OCI-LY1 (cell line): ENCODE measurements at regions not wholly inside any gene's neighbourhood (a gene's known extent, or its start where the extent isn't known, plus 50 kb on each side); places are given as distances from the start of the nearest gene placed in this dataset.

Source experiments
- EZH2 ChIP-seq: fragments of 200-600 bp; sonication (generic), shearing (Covaris generic); IDR thresholded peaks from 2 replicates; pipeline ENCODE4 v1.8.0; 2017; ENCODE audit warnings: borderline replicate concordance, mixed run types, mild to moderate bottlenecking, antibody characterized with exemption, low read length, moderate library complexity, mixed read lengths
- TF ChIP-seq, protein P1 (sequence below): fragments of 200-600 bp; sonication (generic), shearing (Covaris generic); IDR thresholded peaks from 2 replicates; pipeline ENCODE4 v1.5.1; 2017; ENCODE audit warnings: mild to moderate bottlenecking, antibody characterized with exemption, low read length, moderate library complexity, mixed read lengths

DNA sequence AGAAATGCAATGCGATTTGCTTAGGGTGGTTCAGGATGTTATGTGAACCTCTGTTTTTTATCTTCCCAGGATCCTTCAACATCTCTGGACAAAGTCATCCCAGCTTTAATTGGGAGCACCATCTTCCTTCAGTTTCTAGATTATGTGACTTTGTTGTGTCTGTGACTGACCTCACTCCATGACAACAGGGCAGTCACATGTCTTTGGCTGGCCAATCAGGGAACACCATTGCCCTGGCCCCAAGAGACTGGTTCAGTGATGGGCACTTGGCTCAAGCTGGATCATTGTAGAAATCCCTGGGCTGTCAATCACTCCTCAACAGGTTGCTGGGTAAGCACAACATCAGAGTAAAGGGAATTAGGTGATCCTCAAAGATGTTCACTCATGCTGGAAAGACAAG lies 499.7 kb downstream of the XYLT1 start:
- TF ChIP-seq, protein P1, sequence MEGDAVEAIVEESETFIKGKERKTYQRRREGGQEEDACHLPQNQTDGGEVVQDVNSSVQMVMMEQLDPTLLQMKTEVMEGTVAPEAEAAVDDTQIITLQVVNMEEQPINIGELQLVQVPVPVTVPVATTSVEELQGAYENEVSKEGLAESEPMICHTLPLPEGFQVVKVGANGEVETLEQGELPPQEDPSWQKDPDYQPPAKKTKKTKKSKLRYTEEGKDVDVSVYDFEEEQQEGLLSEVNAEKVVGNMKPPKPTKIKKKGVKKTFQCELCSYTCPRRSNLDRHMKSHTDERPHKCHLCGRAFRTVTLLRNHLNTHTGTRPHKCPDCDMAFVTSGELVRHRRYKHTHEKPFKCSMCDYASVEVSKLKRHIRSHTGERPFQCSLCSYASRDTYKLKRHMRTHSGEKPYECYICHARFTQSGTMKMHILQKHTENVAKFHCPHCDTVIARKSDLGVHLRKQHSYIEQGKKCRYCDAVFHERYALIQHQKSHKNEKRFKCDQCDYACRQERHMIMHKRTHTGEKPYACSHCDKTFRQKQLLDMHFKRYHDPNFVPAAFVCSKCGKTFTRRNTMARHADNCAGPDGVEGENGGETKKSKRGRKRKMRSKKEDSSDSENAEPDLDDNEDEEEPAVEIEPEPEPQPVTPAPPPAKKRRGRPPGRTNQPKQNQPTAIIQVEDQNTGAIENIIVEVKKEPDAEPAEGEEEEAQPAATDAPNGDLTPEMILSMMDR = no peak
- TF ChIP-seq EZH2 = no peak
